ENCODE measurements at regions not wholly inside any gene's neighbourhood (a gene's known extent, or its start where the extent isn't known, plus 50 kb on each side); places are given as distances from the start of the nearest gene placed in this dataset.

- POLR2A ChIA-PET, result no interaction called here
- no peak for DNase-seq (ENCODE audit: low read depth, low spot score)
- CTCF ChIA-PET, result no interaction called here
Measured at GRCh38 chr11:79963856-79964645, 523.2 kb upstream of the TENM4 start.

GRCh38 chr11:79960461-79960860 lies 519.6 kb upstream of the TENM4 start:
- Histone ChIP-seq H3K27me3 (ENCODE audit: control insufficient read depth, insufficient read depth, low read length) (peaks cover 5% of the 10 kb centered on the region), H3K4me3 (ENCODE audit: low read depth, low read length) (no peak overlapping the region), H3K27ac (ENCODE audit: low read depth, low read length) (no peak overlapping the region), H3K9me3 (ENCODE audit: control insufficient read depth, insufficient read depth, low read length) (no peaks in the 10 kb centered on the region; the same call in 1 of the 2 replicates)
- no peak for DNase-seq (ENCODE audit: low read depth, low spot score)
- POLR2A ChIA-PET, result no interaction called here
- CTCF ChIA-PET, result no interaction called here
- no peak for TF ChIP-seq CTCF (IDR thresholded peaks at IDR 0.05; ENCODE audit: low read depth, low read length)

More at GRCh38 chr11:79963856-79964645, 523.2 kb upstream of the TENM4 start:
- TF ChIP-seq CTCF (IDR thresholded peaks at IDR 0.05; ENCODE audit: low read depth, low read length), result no peak
- Histone ChIP-seq H3K4me3 (ENCODE audit: low read depth, low read length) (no peak overlapping the region), H3K27ac (ENCODE audit: low read depth, low read length) (no peak overlapping the region), H3K27me3 (ENCODE audit: control insufficient read depth, insufficient read depth, low read length) (peaks cover 2% of the 10 kb centered on the region), H3K9me3 (ENCODE audit: control insufficient read depth, insufficient read depth, low read length) (no peaks in the 10 kb centered on the region; the same call in 1 of the 2 replicates)

GRCh38 chr11:79959318-79959717 lies 518.5 kb upstream of the TENM4 start:
- DNase-seq (ENCODE audit: low read depth, low spot score), result no peak
- no peak overlapping the region for H3K27ac ChIP-seq (ENCODE audit: low read depth, low read length)
- ChIA-PET POLR2A (no interaction called here), CTCF (no interaction called here)
- no peaks in the 10 kb centered on the region; the same call in 1 of the 2 replicates for H3K9me3 ChIP-seq (ENCODE audit: control insufficient read depth, insufficient read depth, low read length)
- no peak for TF ChIP-seq CTCF (IDR thresholded peaks at IDR 0.05; ENCODE audit: low read depth, low read length)
- no peak overlapping the region for H3K4me3 ChIP-seq (ENCODE audit: low read depth, low read length)
- H3K27me3 ChIP-seq (ENCODE audit: control insufficient read depth, insufficient read depth, low read length), result peaks cover 5% of the 10 kb centered on the region

- no peaks in the 10 kb centered on the region; the same call in 1 of the 2 replicates for H3K9me3 ChIP-seq (ENCODE audit: control insufficient read depth, insufficient read depth, low read length)
- no peak overlapping the region for H3K27ac ChIP-seq (ENCODE audit: low read depth, low read length)
- POLR2A ChIA-PET, result no interaction called here
- no peak for TF ChIP-seq CTCF (IDR thresholded peaks at IDR 0.05; ENCODE audit: low read depth, low read length)
- peaks cover 3% of the 10 kb centered on the region for H3K27me3 ChIP-seq (ENCODE audit: control insufficient read depth, insufficient read depth, low read length)
- no peak for DNase-seq (ENCODE audit: low read depth, low spot score)
- CTCF ChIA-PET, result no interaction called here
- no peak overlapping the region for H3K4me3 ChIP-seq (ENCODE audit: low read depth, low read length)
Measured at GRCh38 chr11:79957702-79958101, 516.9 kb upstream of the TENM4 start.

GRCh38 chr11:79956061-79956460 lies 515.2 kb upstream of the TENM4 start:
- Histone ChIP-seq H3K9me3 (ENCODE audit: control insufficient read depth, insufficient read depth, low read length) (no peaks in the 10 kb centered on the region; the same call in 1 of the 2 replicates), H3K27me3 (ENCODE audit: control insufficient read depth, insufficient read depth, low read length) (peaks cover 3% of the 10 kb centered on the region), H3K4me3 (ENCODE audit: low read depth, low read length) (no peak overlapping the region), H3K27ac (ENCODE audit: low read depth, low read length) (no peak overlapping the region)
- CTCF ChIA-PET, result no interaction called here
- DNase-seq (ENCODE audit: low read depth, low spot score), result no peak
- no peak for TF ChIP-seq CTCF (IDR thresholded peaks at IDR 0.05; ENCODE audit: low read depth, low read length)
- POLR2A ChIA-PET, result no interaction called here
